GM12878 (cell line): ENCODE measurements at regions not wholly inside any gene's neighbourhood (a gene's known extent, or its start where the extent isn't known, plus 50 kb on each side); places are given as distances from the start of the nearest gene placed in this dataset.
"Not testable (repeated sequence)": the region's sequence is repeated elsewhere in the genome, so short reads cannot be mapped to it uniquely, and the experiment has no call there.

Experiments
- CHD4 ChIP-seq: fragments of 200-600 bp; sonication (generic); IDR thresholded peaks from 2 replicates; pipeline ENCODE4 v1.6.1; 2016; ENCODE audit warnings: mild to moderate bottlenecking
- CTCF ChIP-seq, 3 experiments: IDR thresholded peaks in 2 of 3; conservative IDR thresholded peaks in 1 of 3; 2 replicates each; pipeline ENCODE4 v1.5.1; 2011; ENCODE audit warnings: low read depth in 3 of 3, low read length in 3 of 3, mild to moderate bottlenecking in 3 of 3, control low read depth in 2 of 3, moderate library complexity in 2 of 3, inconsistent platforms in 1 of 3, mixed read lengths in 1 of 3; ENCODE audit not compliant: control insufficient read depth in 2 of 3, insufficient read depth in 1 of 3; ENCODE audit errors: extremely low read depth in 1 of 3
- EP300 ChIP-seq, 2 experiments: fragments of 150-350 bp in 1 of 2; IDR thresholded peaks; 2 replicates each; pipeline ENCODE4 v1.6.1; 2011 to 2012; ENCODE audit warnings: low read depth in 2 of 2, low read length in 2 of 2, borderline replicate concordance in 1 of 2, improper control_type of control experiment in 1 of 2, inconsistent platforms in 1 of 2; ENCODE audit not compliant: control insufficient read depth in 1 of 2
- JUND ChIP-seq: IDR thresholded peaks from 2 replicates; pipeline ENCODE4 v1.6.1; 2012; ENCODE audit warnings: low read depth, mild to moderate bottlenecking, low read length, improper control_type of control experiment, moderate library complexity
- KDM1A ChIP-seq: fragments of 200-600 bp; sonication (generic); IDR thresholded peaks from 2 replicates; pipeline ENCODE4 v1.6.1; 2016; ENCODE audit warnings: borderline replicate concordance
- NRF1 ChIP-seq: conservative IDR thresholded peaks from 2 replicates; pipeline ENCODE4 v1.6.1; 2011; ENCODE audit warnings: mild to moderate bottlenecking, low read depth, low read length, improper control_type of control experiment

GRCh38 chr17:70331066-70331465 lies 161.7 kb downstream of the KCNJ2 start:
- not testable (repeated sequence) for TF ChIP-seq CTCF (IDR thresholded peaks at IDR 0.05 in 2 of 3, conservative IDR thresholded peaks at IDR 0.05 in 1 of 3; ENCODE audit: control insufficient read depth in 2 of 3, extremely low read depth in 1 of 3, insufficient read depth in 1 of 3, low read depth in 3 of 3, low read length in 3 of 3); EP300 (IDR thresholded peaks at IDR 0.05; ENCODE audit: borderline replicate concordance in 1 of 2, control insufficient read depth in 1 of 2, low read depth in 2 of 2, low read length in 2 of 2); NRF1; KDM1A; JUND; CHD4
